ENCODE measurements at regions not wholly inside any gene's neighbourhood (a gene's known extent, or its start where the extent isn't known, plus 50 kb on each side); places are given as distances from the start of the nearest gene placed in this dataset.

DNA sequence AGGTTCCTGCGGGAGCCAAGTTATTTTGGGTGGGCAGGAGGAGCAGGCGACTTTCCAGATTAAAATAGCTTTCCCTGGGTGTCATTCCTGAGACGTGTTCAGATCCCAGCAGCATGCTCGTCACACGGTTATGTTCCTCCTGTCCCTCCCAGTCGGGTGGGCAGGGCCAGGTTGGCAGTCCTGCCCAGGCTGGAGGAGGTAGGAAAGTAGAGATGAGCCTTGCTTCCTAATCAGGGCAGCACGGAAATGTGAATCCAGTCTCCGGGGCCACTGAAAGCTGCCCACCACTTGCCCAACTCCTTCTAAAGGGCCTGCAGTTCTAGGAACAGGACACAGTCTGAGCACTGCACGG, 137.0 kb downstream of the MRPL14 start:
- TF ChIP-seq, protein P1, sequence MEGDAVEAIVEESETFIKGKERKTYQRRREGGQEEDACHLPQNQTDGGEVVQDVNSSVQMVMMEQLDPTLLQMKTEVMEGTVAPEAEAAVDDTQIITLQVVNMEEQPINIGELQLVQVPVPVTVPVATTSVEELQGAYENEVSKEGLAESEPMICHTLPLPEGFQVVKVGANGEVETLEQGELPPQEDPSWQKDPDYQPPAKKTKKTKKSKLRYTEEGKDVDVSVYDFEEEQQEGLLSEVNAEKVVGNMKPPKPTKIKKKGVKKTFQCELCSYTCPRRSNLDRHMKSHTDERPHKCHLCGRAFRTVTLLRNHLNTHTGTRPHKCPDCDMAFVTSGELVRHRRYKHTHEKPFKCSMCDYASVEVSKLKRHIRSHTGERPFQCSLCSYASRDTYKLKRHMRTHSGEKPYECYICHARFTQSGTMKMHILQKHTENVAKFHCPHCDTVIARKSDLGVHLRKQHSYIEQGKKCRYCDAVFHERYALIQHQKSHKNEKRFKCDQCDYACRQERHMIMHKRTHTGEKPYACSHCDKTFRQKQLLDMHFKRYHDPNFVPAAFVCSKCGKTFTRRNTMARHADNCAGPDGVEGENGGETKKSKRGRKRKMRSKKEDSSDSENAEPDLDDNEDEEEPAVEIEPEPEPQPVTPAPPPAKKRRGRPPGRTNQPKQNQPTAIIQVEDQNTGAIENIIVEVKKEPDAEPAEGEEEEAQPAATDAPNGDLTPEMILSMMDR (conservative IDR thresholded peaks at IDR 0.05; ENCODE audit: low read length): no peak
- no peak for TF ChIP-seq EZH2phosphoT487 (IDR thresholded peaks at IDR 0.05; ENCODE audit: borderline replicate concordance)
